Neural cell (in vitro differentiated cells): ENCODE measurements at regions not wholly inside any gene's neighbourhood (a gene's known extent, or its start where the extent isn't known, plus 50 kb on each side); places are given as distances from the start of the nearest gene placed in this dataset.

Experiments
- CTCF ChIP-seq: fragments of 450-650 bp; IDR thresholded peaks from 2 replicates; pipeline ENCODE4 v1.5.1; 2014; ENCODE audit warnings: antibody characterized with exemption, mild to moderate bottlenecking, moderate library complexity; ENCODE audit not compliant: poor library complexity, severe bottlenecking
- POLR2AphosphoS5 ChIP-seq: IDR thresholded peaks from 2 replicates; pipeline ENCODE4 v1.6.1; 2012
- RAD21 ChIP-seq: fragments of 450-650 bp; conservative IDR thresholded peaks from 2 replicates; pipeline ENCODE4 v1.6.1; 2014; ENCODE audit warnings: antibody characterized with exemption, mild to moderate bottlenecking, moderate library complexity
- REST ChIP-seq: IDR thresholded peaks from 2 replicates; pipeline ENCODE4 v1.6.1; 2012; ENCODE audit warnings: borderline replicate concordance
- TAF1 ChIP-seq: IDR thresholded peaks from 2 replicates; pipeline ENCODE4 v1.6.1; 2012; ENCODE audit warnings: low read depth

GRCh38 chr10:62453274-62453673, 79.1 kb downstream of the ZNF365 start:
- TF ChIP-seq CTCF (no peak), RAD21 (no peak), POLR2AphosphoS5 (no peak), REST (no peak), TAF1 (no peak)
